ENCODE measurements at regions not wholly inside any gene's neighbourhood (a gene's known extent, or its start where the extent isn't known, plus 50 kb on each side); places are given as distances from the start of the nearest gene placed in this dataset.
A peak's percentile ranks its signal among the peaks of the same experiment; 100 is the strongest.

GRCh38 chr6:78810146-78810545 is 57.2 kb upstream of the IRAK1BP1 start:
- no TSS peak for BruUV-seq (replicated peaks)
- Histone ChIP-seq H4K20me1 (ENCODE audit: insufficient read depth, low read length) (no peaks in the 10 kb centered on the region), H3K27me3 (ENCODE audit: control insufficient read depth in 1 of 2, insufficient read depth in 2 of 2, low read length in 2 of 2) (0 out of 5 replicates have a peak, but pooled peaks cover 0 to 2% of the 10 kb centered on the region in 2 experiments), H3K4me1 (ENCODE audit: insufficient read depth, low read length) (no peaks in the 10 kb centered on the region), H3K27ac (ENCODE audit: extremely low read length, insufficient read depth, low read length) (no peak overlapping the region), H3K79me2 (ENCODE audit: insufficient read depth, low read length) (no peaks in the 10 kb centered on the region), H3K9me3 (ENCODE audit: low read length) (no peaks in the 10 kb centered on the region), H3K9ac (ENCODE audit: insufficient read depth, low read depth, low read length) (no peak overlapping the region), H3K4me3 (replicated peaks in 1 of 3; ENCODE audit: insufficient read depth in 1 of 3, low read depth in 2 of 3, low read length in 3 of 3) (no peak overlapping the region), H3K4me2 (ENCODE audit: low read depth, low read length) (no peak overlapping the region), H3K36me3 (replicated peaks in 1 of 2; ENCODE audit: control insufficient read depth in 1 of 2, insufficient read depth in 2 of 2, low read length in 2 of 2) (no peaks in the 10 kb centered on the region), H2AFZ (ENCODE audit: low read length) (no peak overlapping the region)
- in situ Hi-C loops (cut with HindIII; ENCODE audit: extremely low pct_ligation_motif_present, low pct_unique_long_range_greater_than_20kb) (no loop called here), intact Hi-C loops (cut with micrococcal nuclease; ENCODE audit: unreplicated experiment) (loop anchor here (5.0 kb wide), 1 partner anchor 373 kb away; no protein-coding TSS in a partner anchor)
- CTCF ChIA-PET (ENCODE audit: low intra/inter-chr PET ratio, low total read pairs) = no interaction called here
- ATAC-seq (peak; percentile 79), FAIRE-seq (peak; percentile 60), DNase-seq (ENCODE audit: low spot score) (peak; percentile 21)
- WGBS (ENCODE audit: low lambda C conversion rate) = 0% methylated on average over 1 of the region's 1 CpG
- POLR2A ChIA-PET = no interaction called here
- TF ChIP-seq HNRNPUL1 (IDR thresholded peaks at IDR 0.05; ENCODE audit: low read depth, low read length) (no peak), NCOR1 (IDR thresholded peaks at IDR 0.05; ENCODE audit: borderline replicate concordance, low read length) (no peak), POLR2G (IDR thresholded peaks at IDR 0.05; ENCODE audit: low read depth, low read length) (no peak), ESRRA (CRISPR knock-in tag; IDR thresholded peaks at IDR 0.05; ENCODE audit: low read depth) (no peak), ZKSCAN5 (CRISPR knock-in tag; IDR thresholded peaks at IDR 0.05) (no peak), NFAT5 (CRISPR knock-in tag; IDR thresholded peaks at IDR 0.05) (no peak), CTCF (CRISPR knock-in tag; IDR thresholded peaks at IDR 0.05) (peak; percentile 77), SMC3 (IDR thresholded peaks at IDR 0.05; ENCODE audit: low read length) (peak; percentile 39; the same call in 1 of the 2 replicates), SMARCE1 (IDR thresholded peaks at IDR 0.05; ENCODE audit: borderline replicate concordance) (no peak), TAF1 (CRISPR knock-in tag; IDR thresholded peaks at IDR 0.05) (no peak), STAG1 (CRISPR knock-in tag; IDR thresholded peaks at IDR 0.05) (peak; percentile 76), RAD21 (CRISPR knock-in tag; IDR thresholded peaks at IDR 0.05) (0 out of 2 replicates have a peak, but pooled peaks have one; percentile 23)
